K562 (cell line): ENCODE measurements at regions not wholly inside any gene's neighbourhood (a gene's known extent, or its start where the extent isn't known, plus 50 kb on each side); places are given as distances from the start of the nearest gene placed in this dataset.

ENCODE experiments used
- ATAC-seq: fragments of 200-7000 bp; cut with Tn5 transposase; 3 replicates; pipeline ENCODE4 v1.9.1; 2020; ENCODE audit warnings: moderate library complexity
- BruUV-seq: library from RNA; stranded (reverse); fragments of 400-500 nt; replicated peaks from 2 replicates; lab custom pipeline; 2021; lab: Mats Ljungman, UMichigan
- CTCF ChIA-PET: fragments of 300-600 bp; formaldehyde crosslinking; extraction: SDS; loops from one replicate; lab custom pipeline; 2021; ENCODE audit warnings: low intra/inter-chr PET ratio; lab: Yijun Ruan, JAX
- POLR2A ChIA-PET: fragments of 300-600, 350-650 bp; sonication (Branson Sonifier 250); formaldehyde crosslinking; extraction: SDS; loops from one replicate; lab custom pipeline; 2021; ENCODE audit warnings: antibody characterized with exemption, inconsistent platforms; lab: Yijun Ruan, JAX
- DNase-seq, 4 experiments: peaks; one replicate each; pipeline versions ENCODE4 v3.0.0 to v3.0.0-alpha.2; 2011 to 2018; ENCODE audit warnings: low spot score in 3 of 4, mixed read lengths in 3 of 4; ENCODE audit errors: extremely low read depth in 1 of 4
- FAIRE-seq: peaks from 2 replicates; lab custom pipeline; 2011; peaks lifted over from hg19 to GRCh38; lab: Jason Lieb, UNC
- H2AFZ ChIP-seq: 2 replicates; pipeline ENCODE4 v1.6.0; 2011; ENCODE audit warnings: low read depth, low read length, control low read depth, inconsistent platforms
- H3K27ac ChIP-seq: fragments of 200-600 bp; 3 replicates; pipeline ENCODE4 v1.8.0; 2011; ENCODE audit warnings: low read depth, mild to moderate bottlenecking, control low read depth, inconsistent platforms, low read length, moderate library complexity, mixed read lengths; ENCODE audit errors: extremely low read depth
- H3K27me3 ChIP-seq, 2 experiments: fragments of 300-600 bp in 1 of 2; 2 replicates in 1 of 2; 3 replicates in 1 of 2; pipeline versions ENCODE4 v1.6.0 to v1.8.0; 2011; ENCODE audit warnings: inconsistent platforms in 2 of 2, low read length in 2 of 2, mild to moderate bottlenecking in 1 of 2, mixed read lengths in 1 of 2, moderate library complexity in 1 of 2; ENCODE audit not compliant: control insufficient read depth in 2 of 2, insufficient read depth in 2 of 2
- H3K36me3 ChIP-seq: fragments of 300-600 bp; 3 replicates; pipeline ENCODE4 v1.8.0; 2011; ENCODE audit warnings: mild to moderate bottlenecking, low read length, inconsistent platforms; ENCODE audit not compliant: control insufficient read depth, insufficient read depth
- H3K4me1 ChIP-seq, 2 experiments: fragments of 200-600 bp in 1 of 2; replicated peaks in 1 of 2; 2 replicates in 1 of 2; 3 replicates in 1 of 2; pipeline versions ENCODE4 v1.5.1 to v1.8.0; 2011; ENCODE audit warnings: inconsistent platforms in 2 of 2, low read length in 2 of 2, mild to moderate bottlenecking in 1 of 2, mixed read lengths in 1 of 2, moderate library complexity in 1 of 2; ENCODE audit not compliant: control insufficient read depth in 2 of 2, insufficient read depth in 2 of 2
- H3K4me2 ChIP-seq: 2 replicates; pipeline ENCODE4 v1.6.1; 2011; ENCODE audit warnings: low read length, control low read depth, inconsistent platforms, mixed read lengths; ENCODE audit not compliant: insufficient read depth
- H3K4me3 ChIP-seq: fragments of 200-600 bp; sonication (generic), shearing (Covaris generic); 2 replicates; pipeline ENCODE4 v1.5.1; 2016; ENCODE audit warnings: control low read depth, inconsistent platforms
- H3K79me2 ChIP-seq: fragments of 200-600 bp; 3 replicates; pipeline ENCODE4 v1.8.0; 2011; ENCODE audit warnings: low read length, inconsistent platforms; ENCODE audit not compliant: control insufficient read depth, insufficient read depth
- H3K9ac ChIP-seq, 2 experiments: 2 replicates each; pipeline versions ENCODE4 v1.6.0 to v1.6.1; 2011; ENCODE audit warnings: low read depth in 2 of 2, low read length in 2 of 2, control low read depth in 1 of 2, inconsistent platforms in 1 of 2, mild to moderate bottlenecking in 1 of 2, mixed read lengths in 1 of 2; ENCODE audit not compliant: insufficient read depth in 1 of 2
- H3K9me1 ChIP-seq: one replicate; pipeline ENCODE4 v1.6.0; 2011; ENCODE audit warnings: inconsistent platforms, mild to moderate bottlenecking, low read length, moderate library complexity; ENCODE audit not compliant: control insufficient read depth, insufficient read depth
- H3K9me3 ChIP-seq: replicated peaks from 2 replicates; pipeline ENCODE4 v1.5.1; 2011; ENCODE audit warnings: low read depth, low read length, inconsistent platforms; ENCODE audit not compliant: control insufficient read depth, insufficient read depth
- H4K20me1 ChIP-seq: replicated peaks from 2 replicates; pipeline ENCODE4 v1.6.1; 2011; ENCODE audit warnings: low read length, inconsistent platforms, mixed read lengths; ENCODE audit not compliant: control insufficient read depth, insufficient read depth
- ATF3 ChIP-seq, 2 experiments: fragments of 450-650 bp in 1 of 2; sonication (generic) in 1 of 2; formaldehyde crosslinking in 1 of 2; IDR thresholded peaks in 1 of 2; conservative IDR thresholded peaks in 1 of 2; 2 replicates each; pipeline versions ENCODE4 v1.6.1 to v1.8.1; 2016 to 2023; ENCODE audit warnings: mild to moderate bottlenecking in 2 of 2, moderate library complexity in 2 of 2, inconsistent platforms in 1 of 2, missing genetic modification reagents in 1 of 2
- CEBPG ChIP-seq, 3 experiments: fragments of 200-800 bp in 1 of 3; sonication (Bioruptor generic) in 1 of 3; sonication (generic) in 1 of 3; formaldehyde crosslinking in 1 of 3; IDR thresholded peaks in 2 of 3; conservative IDR thresholded peaks in 1 of 3; 2 replicates each; pipeline versions ENCODE4 v1.6.1 to v1.8.0; 2016 to 2022; ENCODE audit warnings: missing compliant biosample characterization in 2 of 3, missing genetic modification characterization in 2 of 3, mild to moderate bottlenecking in 1 of 3, missing genetic modification reagents in 1 of 3
- ESRRA ChIP-seq: fragments of 450-650 bp; IDR thresholded peaks from 2 replicates; pipeline ENCODE4 v1.6.1; 2014; ENCODE audit warnings: low read depth, mild to moderate bottlenecking, moderate library complexity, borderline replicate concordance
- ETV1 ChIP-seq: fragments of 450-650 bp; conservative IDR thresholded peaks from 2 replicates; pipeline ENCODE4 v1.6.1; 2016; ENCODE audit warnings: missing genetic modification characterization, control low read depth, low read depth, missing compliant biosample characterization
- GABPA ChIP-seq: fragments of 200-800 bp; sonication (Bioruptor generic); conservative IDR thresholded peaks from 2 replicates; pipeline ENCODE4 v1.6.1; 2016; ENCODE audit warnings: low read depth, missing genetic modification characterization, missing compliant biosample characterization
- HCFC1 ChIP-seq: IDR thresholded peaks from 2 replicates; pipeline ENCODE4 v1.6.1; 2012; ENCODE audit warnings: low read depth, low read length, improper control_type of control experiment
- IRF2 ChIP-seq: sonication (generic); formaldehyde crosslinking; IDR thresholded peaks from 2 replicates; pipeline ENCODE4 v1.8.1; 2022; ENCODE audit warnings: mild to moderate bottlenecking, missing genetic modification reagents
- SMARCA4 ChIP-seq: fragments of 450-650 bp; IDR thresholded peaks from 2 replicates; pipeline ENCODE4 v1.6.1; 2016
- TEAD1 ChIP-seq, 2 experiments: fragments of 450-650 bp in 1 of 2; sonication (generic) in 1 of 2; formaldehyde crosslinking; IDR thresholded peaks; 2 replicates each; pipeline versions ENCODE4 v1.4.0 to v1.8.0; 2020 to 2022; ENCODE audit warnings: mild to moderate bottlenecking in 2 of 2, missing genetic modification reagents in 1 of 2
- ZKSCAN3 ChIP-seq: fragments of 250-450 bp; sonication (Bioruptor Pico); IDR thresholded peaks from 2 replicates; pipeline ENCODE4 v1.4.0; 2020
- ZNF561 ChIP-seq: fragments of 450-650 bp; formaldehyde crosslinking; conservative IDR thresholded peaks from 2 replicates; pipeline ENCODE4 v1.4.0; 2020; ENCODE audit warnings: mild to moderate bottlenecking, moderate library complexity
- WGBS: fragments of 100-300 bp; shearing (Covaris generic); methylation state at CpG from one replicate; pipeline ENCODE4 v1.1.6; 2016; ENCODE audit warnings: low coverage, mixed read lengths; ENCODE audit not compliant: insufficient coverage; ENCODE audit errors: missing lambda C conversion rate; 5-methylcytosine and 5-hydroxymethylcytosine counted together
- in situ Hi-C: fragments of 300-500 bp; cut with MboI; formaldehyde crosslinking; loops from 4 replicates; pipeline ENCODE4 v1.15.0; 2018; ENCODE audit warnings: inconsistent platforms, mixed read lengths
- intact Hi-C: fragments of 100-400 bp; cut with micrococcal nuclease; formaldehyde crosslinking; loops from 2 replicates; pipeline ENCODE4 v1.14.2; 2022
- TF ChIP-seq, protein P1 (sequence below): fragments of 250-450 bp; sonication (Bioruptor Pico); IDR thresholded peaks from 2 replicates; pipeline ENCODE4 v1.5.0; 2021; ENCODE audit warnings: mild to moderate bottlenecking, borderline replicate concordance
- TF ChIP-seq, protein P2 (sequence below): fragments of 450-650 bp; IDR thresholded peaks from 2 replicates; pipeline ENCODE4 v1.6.1; 2014; ENCODE audit warnings: low read depth, mild to moderate bottlenecking, moderate library complexity, borderline replicate concordance
- TF ChIP-seq, protein P3 (sequence below): fragments of 450-650 bp; formaldehyde crosslinking; IDR thresholded peaks from 2 replicates; pipeline ENCODE4 v1.4.0; 2020; ENCODE audit warnings: mild to moderate bottlenecking

- ChIA-PET POLR2A (no interaction called here), CTCF (no interaction called here)
- in situ Hi-C loops (no loop called here), intact Hi-C loops (loop anchor here (5.0 kb wide), 1 partner anchor 45 kb away; no protein-coding TSS in a partner anchor)
- FAIRE-seq, result peak; percentile 79
- H3K27me3 ChIP-seq, result no peaks in the 10 kb centered on the region
- ATAC-seq, result peak; percentile 93
- H3K9me3 ChIP-seq, result peaks cover 2% of the 10 kb centered on the region; the same call in 1 of the 2 replicates
- peak overlapping the region; percentile 73 for H3K4me2 ChIP-seq
- peak overlapping the region; percentile 26 to 56; a peak in 3 of 4 replicates for H3K9ac ChIP-seq
- H3K27ac ChIP-seq, result peak overlapping the region; percentile 56
- BruUV-seq, result no TSS peak
- no peaks in the 10 kb centered on the region for H4K20me1 ChIP-seq
- H3K4me1 ChIP-seq, result peaks cover 3 to 12% of the 10 kb centered on the region in 2 experiments; a peak in 3 of 5 replicates
- H3K4me3 ChIP-seq, result no peak overlapping the region
- DNase-seq, result peak; percentile 17 to 72 (median 30)
- no peaks in the 10 kb centered on the region for H3K9me1 ChIP-seq
- H3K79me2 ChIP-seq, result no peaks in the 10 kb centered on the region
- peak overlapping the region; percentile 87 for H2AFZ ChIP-seq
- WGBS, result 5% methylated on average over 12 of the region's 15 CpGs
- no peaks in the 10 kb centered on the region for H3K36me3 ChIP-seq
- no peak for TF ChIP-seq IRF2 (CRISPR knock-in tag)
- peak; percentile 73; the same call in 1 of the 2 replicates for TF ChIP-seq SMARCA4
- TF ChIP-seq, protein P1, sequence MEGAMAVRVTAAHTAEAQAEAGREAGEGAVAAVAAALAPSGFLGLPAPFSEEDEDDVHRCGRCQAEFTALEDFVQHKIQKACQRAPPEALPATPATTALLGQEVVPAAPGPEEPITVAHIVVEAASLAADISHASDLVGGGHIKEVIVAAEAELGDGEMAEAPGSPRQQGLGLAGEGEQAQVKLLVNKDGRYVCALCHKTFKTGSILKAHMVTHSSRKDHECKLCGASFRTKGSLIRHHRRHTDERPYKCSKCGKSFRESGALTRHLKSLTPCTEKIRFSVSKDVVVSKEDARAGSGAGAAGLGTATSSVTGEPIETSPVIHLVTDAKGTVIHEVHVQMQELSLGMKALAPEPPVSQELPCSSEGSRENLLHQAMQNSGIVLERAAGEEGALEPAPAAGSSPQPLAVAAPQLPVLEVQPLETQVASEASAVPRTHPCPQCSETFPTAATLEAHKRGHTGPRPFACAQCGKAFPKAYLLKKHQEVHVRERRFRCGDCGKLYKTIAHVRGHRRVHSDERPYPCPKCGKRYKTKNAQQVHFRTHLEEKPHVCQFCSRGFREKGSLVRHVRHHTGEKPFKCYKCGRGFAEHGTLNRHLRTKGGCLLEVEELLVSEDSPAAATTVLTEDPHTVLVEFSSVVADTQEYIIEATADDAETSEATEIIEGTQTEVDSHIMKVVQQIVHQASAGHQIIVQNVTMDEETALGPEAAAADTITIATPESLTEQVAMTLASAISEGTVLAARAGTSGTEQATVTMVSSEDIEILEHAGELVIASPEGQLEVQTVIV (CRISPR knock-in tag), result no peak
- TF ChIP-seq CEBPG (CRISPR knock-in tag; IDR thresholded peaks at IDR 0.05), result no peak
- 0 out of 4 replicates have a peak, but pooled peaks of 1 of the 2 experiments have one; percentile 39 for TF ChIP-seq CEBPG (tag; conservative IDR thresholded peaks at IDR 0.05 in 1 of 2, IDR thresholded peaks at IDR 0.05 in 1 of 2)
- TF ChIP-seq ZNF561 (CRISPR knock-in tag), result no peak
- TF ChIP-seq, protein P2, sequence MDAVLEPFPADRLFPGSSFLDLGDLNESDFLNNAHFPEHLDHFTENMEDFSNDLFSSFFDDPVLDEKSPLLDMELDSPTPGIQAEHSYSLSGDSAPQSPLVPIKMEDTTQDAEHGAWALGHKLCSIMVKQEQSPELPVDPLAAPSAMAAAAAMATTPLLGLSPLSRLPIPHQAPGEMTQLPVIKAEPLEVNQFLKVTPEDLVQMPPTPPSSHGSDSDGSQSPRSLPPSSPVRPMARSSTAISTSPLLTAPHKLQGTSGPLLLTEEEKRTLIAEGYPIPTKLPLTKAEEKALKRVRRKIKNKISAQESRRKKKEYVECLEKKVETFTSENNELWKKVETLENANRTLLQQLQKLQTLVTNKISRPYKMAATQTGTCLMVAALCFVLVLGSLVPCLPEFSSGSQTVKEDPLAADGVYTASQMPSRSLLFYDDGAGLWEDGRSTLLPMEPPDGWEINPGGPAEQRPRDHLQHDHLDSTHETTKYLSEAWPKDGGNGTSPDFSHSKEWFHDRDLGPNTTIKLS, result no peak
- TF ChIP-seq ETV1 (tag), result no peak
- TF ChIP-seq ZKSCAN3 (CRISPR knock-in tag), result no peak
- TF ChIP-seq, protein P3, sequence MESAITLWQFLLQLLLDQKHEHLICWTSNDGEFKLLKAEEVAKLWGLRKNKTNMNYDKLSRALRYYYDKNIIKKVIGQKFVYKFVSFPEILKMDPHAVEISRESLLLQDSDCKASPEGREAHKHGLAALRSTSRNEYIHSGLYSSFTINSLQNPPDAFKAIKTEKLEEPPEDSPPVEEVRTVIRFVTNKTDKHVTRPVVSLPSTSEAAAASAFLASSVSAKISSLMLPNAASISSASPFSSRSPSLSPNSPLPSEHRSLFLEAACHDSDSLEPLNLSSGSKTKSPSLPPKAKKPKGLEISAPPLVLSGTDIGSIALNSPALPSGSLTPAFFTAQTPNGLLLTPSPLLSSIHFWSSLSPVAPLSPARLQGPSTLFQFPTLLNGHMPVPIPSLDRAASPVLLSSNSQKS (CRISPR knock-in tag), result no peak
- TF ChIP-seq ESRRA, result peak; percentile 55
- peak; percentile 98 for TF ChIP-seq ATF3 (IDR thresholded peaks at IDR 0.05)
- TF ChIP-seq ATF3 (CRISPR knock-in tag; conservative IDR thresholded peaks at IDR 0.05), result no peak
- no peak for TF ChIP-seq GABPA (tag)
- TF ChIP-seq HCFC1, result no peak
- TF ChIP-seq TEAD1 (CRISPR knock-in tag; IDR thresholded peaks at IDR 0.05), result no peak
These were observed 183.7 kb downstream of the INO80D start for GRCh38 chr2:205902041-205902899.
